ENCODE measurements at regions not wholly inside any gene's neighbourhood (a gene's known extent, or its start where the extent isn't known, plus 50 kb on each side); places are given as distances from the start of the nearest gene placed in this dataset.
"Not testable (repeated sequence)": the region's sequence is repeated elsewhere in the genome, so short reads cannot be mapped to it uniquely, and the experiment has no call there.

- DNase-seq, result no peak
Measured at GRCh38 chr7:91465595-91466061, 201.4 kb downstream of the FZD1 start.

- no peak for DNase-seq
Measured at GRCh38 chr7:91468256-91468655, 204.0 kb downstream of the FZD1 start.

GRCh38 chr7:91473619-91474018 is 209.4 kb downstream of the FZD1 start:
- no peak for DNase-seq

- no peak for DNase-seq
Measured at GRCh38 chr7:91474074-91474473, 209.8 kb downstream of the FZD1 start.

GRCh38 chr7:91480470-91480869 is 216.2 kb downstream of the FZD1 start:
- DNase-seq, result not testable (repeated sequence)

- DNase-seq, result no peak
Measured at GRCh38 chr7:91491868-91492267, 227.6 kb downstream of the FZD1 start.

GRCh38 chr7:91492317-91492716 is 228.1 kb downstream of the FZD1 start:
- DNase-seq, result no peak

GRCh38 chr7:91492773-91493172 is 228.5 kb downstream of the FZD1 start:
- DNase-seq, result no peak

- no peak for DNase-seq
Measured at GRCh38 chr7:91494450-91494849, 230.2 kb downstream of the FZD1 start.

GRCh38 chr7:91496251-91496820 is 232.1 kb downstream of the FZD1 start:
- DNase-seq, result peak; percentile 37

GRCh38 chr7:91497277-91497676 is 233.0 kb downstream of the FZD1 start:
- DNase-seq, result not testable (repeated sequence)

- no peak for DNase-seq
Measured at GRCh38 chr7:91503934-91504555, 239.8 kb downstream of the FZD1 start.

- DNase-seq, result no peak
Measured at GRCh38 chr7:91504919-91505318, 240.7 kb downstream of the FZD1 start.

GRCh38 chr7:91506966-91507365 is 242.7 kb downstream of the FZD1 start:
- not testable (repeated sequence) for DNase-seq

- DNase-seq, result not testable (repeated sequence)
Measured at GRCh38 chr7:91511861-91512260, 247.6 kb downstream of the FZD1 start.

GRCh38 chr7:91512958-91513357 is 248.7 kb downstream of the FZD1 start:
- peak; percentile 3 for DNase-seq

GRCh38 chr7:91514591-91514990 is 250.4 kb downstream of the FZD1 start:
- no peak for DNase-seq

GRCh38 chr7:91515961-91516360 is 251.7 kb downstream of the FZD1 start:
- no peak for DNase-seq

- DNase-seq, result no peak
Measured at GRCh38 chr7:91517201-91517785, 253.1 kb downstream of the FZD1 start.

- no peak for DNase-seq
Measured at GRCh38 chr7:91518058-91518457, 253.8 kb downstream of the FZD1 start.

GRCh38 chr7:91519241-91520158 is 255.3 kb downstream of the FZD1 start:
- DNase-seq, result no peak

- DNase-seq, result no peak
Measured at GRCh38 chr7:91520645-91521044, 256.4 kb downstream of the FZD1 start.

- no peak for DNase-seq
Measured at GRCh38 chr7:91526404-91526803, 262.2 kb downstream of the FZD1 start.
